NCI-H1417 treated with DMSO at 0.1 percent for 48 hours (cell line): ENCODE measurements at regions not wholly inside any gene's neighbourhood (a gene's known extent, or its start where the extent isn't known, plus 50 kb on each side); places are given as distances from the start of the nearest gene placed in this dataset.
"Not testable (repeated sequence)": the region's sequence is repeated elsewhere in the genome, so short reads cannot be mapped to it uniquely, and the experiment has no call there.

Source experiments
- DNase-seq: peaks from one replicate; lab custom pipeline; 2025; lab: John Stamatoyannopoulos, UW

DNA sequence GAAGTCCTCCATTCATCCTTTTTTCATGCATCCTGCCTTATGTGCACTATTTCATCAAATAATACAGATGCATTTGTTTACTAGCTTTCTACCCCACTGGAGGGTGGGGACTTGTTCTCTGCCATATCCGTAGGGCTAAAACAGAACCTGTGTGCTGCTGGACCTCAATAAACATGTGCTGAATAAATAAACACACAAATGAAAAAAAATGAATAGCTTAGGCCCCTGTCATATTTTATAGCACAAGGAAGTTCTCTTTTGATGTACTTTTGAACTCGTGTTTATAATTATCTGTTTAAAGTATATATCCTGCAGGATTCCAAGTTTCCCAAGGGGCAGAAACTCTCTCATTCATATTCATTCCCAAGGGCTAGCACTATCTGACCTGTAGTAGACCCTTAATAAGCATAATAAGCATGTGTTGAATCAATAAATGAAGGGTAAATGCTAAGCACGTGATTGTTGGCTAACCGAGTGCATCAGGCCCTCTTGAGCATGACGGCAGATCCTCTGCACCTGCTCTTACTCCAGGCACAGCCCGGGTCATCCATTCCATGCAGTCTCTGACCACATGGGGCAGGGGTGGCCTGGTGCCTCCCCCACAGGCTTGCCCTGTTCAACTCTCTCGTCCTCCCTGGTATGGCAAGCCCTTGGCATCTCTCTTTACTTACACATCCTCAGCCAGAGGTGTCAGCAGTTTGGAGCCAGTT lies 474.1 kb upstream of the ZMIZ1 start:
- DNase-seq: peak; percentile 36

DNA sequence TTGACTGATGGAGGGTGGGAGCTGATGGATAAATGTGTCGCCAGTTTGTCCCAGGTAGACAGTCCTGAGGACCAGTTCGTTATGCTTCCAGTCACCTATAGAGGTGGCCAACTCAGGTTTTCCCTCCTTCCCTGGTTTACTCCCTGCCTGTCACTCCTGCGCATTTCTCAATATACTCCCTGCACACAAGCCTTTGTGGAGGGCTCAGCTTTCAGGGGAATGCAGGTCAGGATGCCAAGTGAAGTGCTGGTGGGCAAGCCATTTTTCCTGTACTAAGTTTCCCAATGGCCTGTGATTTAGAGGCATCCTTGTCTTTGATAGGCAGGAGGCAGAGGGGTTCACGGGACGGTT lies 473.5 kb upstream of the ZMIZ1 start:
- DNase-seq: no peak

DNA sequence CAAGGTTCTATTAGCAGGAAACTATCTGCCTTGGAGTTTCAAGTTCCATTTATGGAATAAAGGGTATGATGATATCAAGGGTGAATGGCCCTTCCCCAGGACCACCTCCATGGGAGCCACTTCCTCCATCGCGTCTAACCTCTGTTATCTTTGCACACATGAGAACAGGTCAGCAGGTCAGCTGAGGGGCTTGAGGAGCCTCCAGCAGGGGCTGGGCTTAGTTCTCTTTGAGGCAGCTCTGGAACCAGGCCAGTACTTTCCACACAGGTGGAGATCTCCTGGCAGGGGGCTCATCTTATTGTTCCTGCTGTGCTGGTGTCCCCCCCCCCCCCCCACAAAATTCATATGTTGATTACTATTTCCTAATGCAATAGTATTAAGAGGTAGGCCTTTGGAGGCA lies 472.2 kb upstream of the ZMIZ1 start:
- DNase-seq: no peak

DNA sequence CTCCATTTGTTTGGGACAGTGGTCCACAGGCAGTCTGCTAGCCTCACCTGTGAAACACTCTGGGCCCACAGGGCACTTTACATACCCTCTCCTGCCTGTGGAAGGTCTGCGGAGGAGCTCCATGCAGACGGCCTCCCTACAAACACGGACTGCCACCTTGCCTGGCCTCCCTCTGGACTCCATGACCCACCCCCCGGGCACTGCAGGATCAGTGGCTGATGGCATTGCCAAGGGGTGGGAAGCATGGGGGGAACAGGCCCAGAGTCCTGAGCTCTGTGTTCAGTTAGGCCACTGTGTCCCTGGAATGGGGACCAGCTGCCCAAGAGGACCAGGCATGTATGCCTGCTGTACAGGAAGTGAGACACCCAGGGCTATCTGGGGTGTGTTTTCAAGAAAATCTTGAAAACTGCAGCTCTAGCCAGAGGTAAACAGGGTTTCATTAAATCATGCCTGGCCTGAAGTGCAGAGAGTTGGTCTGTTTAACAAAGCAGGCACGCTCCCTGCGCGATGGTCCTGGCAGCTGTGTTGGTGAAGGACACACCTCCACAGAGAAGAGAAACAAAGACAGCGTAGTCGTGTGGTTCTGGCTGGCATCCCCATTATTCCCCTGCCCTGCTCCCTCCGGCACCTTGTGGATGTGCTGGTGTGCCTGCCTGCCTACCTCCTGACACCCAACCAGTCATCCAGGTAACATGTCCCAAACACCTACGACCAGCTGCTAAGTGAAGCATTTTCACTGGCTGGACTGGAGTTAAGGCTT lies 470.8 kb upstream of the ZMIZ1 start:
- DNase-seq: no peak

DNA sequence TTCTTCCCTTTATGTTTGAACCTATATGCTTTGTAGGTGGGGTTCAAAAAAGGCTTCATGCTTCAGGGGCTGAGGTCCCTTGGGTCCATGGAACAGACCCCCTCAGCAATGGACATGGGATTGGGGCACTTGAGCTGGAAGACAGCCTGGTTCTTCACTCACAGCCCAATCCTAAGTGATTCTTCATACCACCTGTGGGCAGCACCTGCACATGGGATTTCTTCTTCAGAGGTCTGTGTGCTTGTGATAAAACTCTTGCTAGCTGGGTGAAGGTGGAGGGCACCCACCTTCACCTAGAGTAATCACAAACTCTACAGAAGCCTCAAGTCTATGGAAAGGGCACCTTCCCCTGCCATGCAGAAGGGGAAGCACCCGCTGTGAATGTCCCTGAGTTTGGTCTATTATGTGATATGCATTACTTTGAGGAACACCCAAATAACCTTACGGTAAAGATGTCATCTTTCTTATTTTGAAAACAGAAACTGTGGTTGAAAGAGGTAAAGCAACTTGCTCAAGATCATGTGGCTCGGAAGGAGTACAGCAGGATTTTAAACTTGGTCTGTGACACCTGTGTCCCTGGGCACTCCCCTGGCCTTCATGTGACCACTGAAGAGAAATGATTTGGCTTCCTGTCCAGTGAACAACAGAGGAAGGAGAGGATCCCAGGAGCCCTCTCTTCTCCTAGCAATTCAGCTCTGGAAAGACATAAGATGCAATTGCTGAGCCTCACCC lies 469.5 kb upstream of the ZMIZ1 start:
- no peak for DNase-seq

DNA sequence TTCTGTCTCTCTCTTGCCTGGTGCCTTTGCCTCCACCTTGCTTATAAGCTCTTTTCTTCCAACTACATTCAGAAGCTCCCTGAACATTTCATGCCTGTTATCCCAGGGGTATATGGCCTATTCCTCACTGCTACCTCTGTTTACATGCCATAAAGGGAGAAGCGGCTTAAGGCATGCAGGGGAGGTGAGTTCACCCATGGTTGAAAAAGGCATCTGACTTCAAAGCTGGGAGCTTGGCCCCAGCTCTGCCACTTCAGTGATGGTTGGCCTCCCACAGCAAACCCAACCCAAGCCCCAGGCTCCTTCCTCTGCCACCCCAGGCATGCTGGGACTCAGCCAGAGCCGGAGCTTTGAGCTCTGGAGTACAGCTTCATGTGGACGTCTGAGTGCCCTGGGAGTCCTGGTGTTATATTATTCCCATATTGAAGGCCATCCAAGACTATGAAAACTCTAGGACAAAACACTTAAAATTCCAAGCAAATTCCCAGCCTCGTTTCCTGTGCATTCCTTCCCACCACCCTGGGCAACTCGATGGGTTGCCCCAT lies 468.6 kb upstream of the ZMIZ1 start:
- no peak for DNase-seq

DNA sequence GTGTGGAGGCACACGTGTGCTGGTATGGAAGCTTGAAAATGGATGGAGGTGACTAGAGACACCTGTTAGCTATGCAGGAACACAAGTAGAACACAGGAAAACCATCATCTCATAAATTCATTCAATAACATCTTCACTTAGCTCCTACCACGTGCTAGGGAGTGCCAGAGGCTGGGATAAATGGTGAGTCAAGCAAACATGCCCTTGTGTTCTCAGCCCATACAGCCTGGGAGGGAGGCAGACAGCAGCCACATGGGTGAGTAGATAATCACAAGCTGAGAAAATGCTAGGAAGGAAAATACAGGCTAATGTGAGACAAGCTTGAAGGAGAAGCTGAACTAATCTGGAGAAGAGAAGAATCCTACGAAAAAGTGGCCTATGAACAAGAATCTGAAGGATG lies 468.0 kb upstream of the ZMIZ1 start:
- DNase-seq: no peak

DNA sequence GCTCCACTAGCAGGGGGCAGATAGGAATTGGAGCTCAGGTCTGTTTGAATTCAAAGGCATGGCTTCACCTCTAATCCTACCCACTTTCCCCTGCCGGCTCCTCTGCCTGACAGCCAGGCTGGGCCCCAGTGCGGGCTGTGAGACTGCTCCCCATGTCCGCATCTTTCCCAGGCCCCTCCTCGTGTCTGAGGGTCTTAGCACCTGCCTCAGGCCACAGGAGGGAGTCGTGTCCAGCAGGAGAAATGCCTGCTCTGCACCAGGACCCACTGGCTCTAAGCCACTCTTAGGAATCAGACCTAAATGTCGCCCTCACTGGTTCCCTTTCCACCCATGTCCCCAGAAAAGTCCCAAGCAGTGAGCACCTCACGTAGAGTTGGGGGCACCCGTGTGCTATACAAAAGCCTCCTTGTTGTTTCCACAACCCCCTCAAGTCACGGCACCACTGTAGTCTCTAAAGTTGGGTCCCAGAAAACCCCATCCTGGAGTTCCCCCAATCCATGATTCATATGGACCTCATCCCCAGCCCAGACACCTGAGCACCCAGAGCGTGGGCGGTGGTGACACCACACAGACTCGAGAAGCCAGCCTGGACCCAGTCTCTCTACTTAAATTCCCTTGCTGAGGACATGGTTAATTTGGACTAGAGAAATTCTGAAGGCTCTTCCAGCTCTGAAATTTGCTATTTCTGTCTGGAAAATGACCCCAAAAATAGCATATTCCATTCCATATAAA lies 466.4 kb upstream of the ZMIZ1 start:
- no peak for DNase-seq

DNA sequence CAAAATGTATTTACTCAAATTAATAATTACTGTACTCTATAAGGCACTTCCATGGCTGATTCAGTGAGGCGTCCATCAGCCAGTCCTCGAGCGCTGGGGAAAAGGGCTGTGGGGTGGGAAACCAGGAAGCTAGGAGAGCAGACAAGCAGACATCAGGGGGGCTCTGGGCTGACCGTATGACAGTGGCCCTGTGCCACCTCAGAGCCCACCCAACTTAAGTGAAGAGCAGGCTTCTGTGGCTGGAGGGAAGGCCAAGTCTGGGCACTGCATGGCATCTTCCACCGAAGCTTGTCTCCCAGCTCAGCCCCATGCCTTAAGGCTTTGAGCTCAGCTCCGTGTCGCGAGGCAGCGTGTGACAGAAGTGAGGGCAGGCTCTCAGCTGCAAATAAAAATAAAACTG lies 464.5 kb upstream of the ZMIZ1 start:
- no peak for DNase-seq

DNA sequence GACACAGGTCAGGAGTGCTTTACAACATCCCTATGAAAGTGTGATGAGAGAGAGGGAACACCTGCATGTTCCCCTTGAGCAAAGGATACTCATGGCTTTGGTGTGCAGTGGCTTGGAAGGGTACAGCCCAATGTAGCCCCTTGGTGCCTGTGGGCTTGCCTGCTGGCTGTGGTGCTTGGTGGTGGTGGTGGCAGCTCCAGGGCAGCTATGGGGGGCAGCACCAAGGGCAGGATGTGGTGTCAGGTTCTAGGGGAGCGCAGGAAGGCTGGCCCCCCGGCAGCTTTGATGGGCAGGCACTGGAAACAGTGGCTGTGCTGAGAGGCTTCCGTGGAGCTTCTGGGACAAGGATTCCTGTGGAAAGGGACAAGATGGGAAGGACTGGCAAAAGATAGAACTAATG lies 464.0 kb upstream of the ZMIZ1 start:
- DNase-seq: no peak

DNA sequence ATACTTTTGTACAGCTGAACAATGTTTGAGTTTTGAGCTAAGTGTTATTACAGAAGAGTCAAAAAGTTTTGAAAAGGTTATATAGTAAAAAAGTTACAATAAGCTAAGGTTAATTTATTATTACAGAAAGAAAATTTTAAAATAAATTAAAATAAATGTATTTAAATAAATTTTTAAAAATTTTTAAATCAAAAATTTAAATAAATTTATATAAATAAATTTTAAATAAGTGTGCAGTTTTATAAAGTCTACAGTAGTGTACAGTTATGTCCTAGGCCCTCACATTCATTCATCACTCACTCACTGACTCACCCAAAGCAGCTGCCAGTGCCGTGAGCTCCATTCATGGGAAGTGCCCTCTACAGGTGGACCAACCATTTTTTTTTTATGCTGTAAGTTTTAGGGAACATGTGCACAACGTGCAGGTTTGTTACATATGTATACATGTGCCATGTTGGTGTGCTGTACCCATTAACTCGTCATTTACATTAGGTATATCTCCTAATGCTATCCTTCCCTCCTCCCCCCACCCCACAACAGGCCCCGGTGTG lies 462.9 kb upstream of the ZMIZ1 start:
- no peak for DNase-seq

DNA sequence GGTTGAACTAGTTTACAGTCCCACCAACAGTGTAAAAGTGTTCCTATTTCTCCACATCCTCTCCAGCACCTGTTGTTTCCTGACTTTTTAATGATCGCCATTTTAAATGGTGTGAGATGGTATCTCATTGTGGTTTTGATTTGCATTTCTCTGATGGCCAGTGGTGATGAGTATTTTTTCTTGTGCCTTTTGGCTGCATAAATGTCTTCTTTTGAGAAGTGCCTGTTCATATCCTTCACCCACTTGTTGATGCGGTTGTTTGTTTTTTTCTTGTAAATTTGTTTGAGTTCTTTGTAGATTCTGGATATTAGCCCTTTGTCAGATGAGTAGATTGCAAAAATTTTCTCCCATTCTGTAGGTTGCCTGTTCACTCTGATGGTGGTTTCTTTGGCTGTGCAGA lies 462.0 kb upstream of the ZMIZ1 start:
- DNase-seq: not testable (repeated sequence)

DNA sequence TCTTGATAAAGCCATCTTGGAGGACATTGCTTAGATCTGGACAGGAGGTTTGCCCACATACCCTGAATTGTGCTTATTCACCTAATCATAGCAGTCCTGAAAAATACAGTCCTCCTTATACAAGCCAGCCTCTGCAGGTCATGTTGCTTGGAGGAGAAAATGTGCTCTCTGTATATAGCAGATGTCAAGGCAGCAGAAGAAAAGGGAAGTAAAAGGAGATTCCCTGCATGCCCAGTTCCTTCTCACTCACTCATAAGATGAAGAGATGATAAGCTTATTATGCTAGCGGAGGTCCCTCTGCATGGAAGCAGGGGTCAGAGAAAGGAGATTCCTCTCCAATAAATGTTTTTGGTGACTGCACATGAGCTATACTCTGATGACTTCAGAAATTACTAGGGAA lies 458.8 kb upstream of the ZMIZ1 start:
- DNase-seq: no peak

DNA sequence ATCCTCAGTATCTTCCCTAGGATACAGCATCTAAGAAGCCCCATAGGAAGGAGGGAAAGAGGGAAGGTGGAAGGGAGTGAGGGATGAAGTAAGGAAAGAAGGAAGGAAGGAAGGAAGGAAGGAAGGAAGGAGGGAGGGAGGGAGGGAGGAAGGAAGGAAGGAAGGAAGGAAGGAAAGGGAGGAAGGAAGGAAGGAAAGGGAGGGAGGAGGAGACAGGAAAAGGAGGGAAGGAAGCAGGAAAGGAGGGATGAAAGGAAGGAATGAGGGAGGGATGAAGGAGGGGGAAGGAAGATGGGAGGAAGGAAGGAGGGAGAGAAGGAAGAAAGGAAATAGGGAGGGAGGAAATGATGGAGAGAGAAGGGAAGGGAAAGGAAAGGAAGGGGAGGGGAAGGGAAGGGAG lies 455.6 kb upstream of the ZMIZ1 start:
- no peak for DNase-seq

DNA sequence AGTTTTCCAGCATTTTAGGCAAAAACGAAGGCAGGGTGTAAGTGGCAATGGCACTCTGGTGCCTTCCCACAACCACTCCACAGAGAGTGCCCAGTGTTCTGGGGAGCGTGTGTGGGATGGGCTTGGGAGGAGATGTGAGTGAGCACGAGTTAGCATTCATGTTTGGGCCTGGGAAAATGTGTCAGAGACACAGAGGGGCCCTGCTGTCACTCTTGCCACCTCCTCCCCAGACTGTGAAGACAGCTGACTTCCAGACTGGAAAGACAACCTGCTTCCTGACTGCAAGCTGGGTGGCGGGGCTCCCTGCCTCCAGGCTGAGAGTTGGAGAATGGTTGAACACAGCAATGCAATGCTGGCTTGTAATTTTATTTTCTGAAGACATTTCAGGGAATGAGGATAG lies 454.5 kb upstream of the ZMIZ1 start:
- no peak for DNase-seq

DNA sequence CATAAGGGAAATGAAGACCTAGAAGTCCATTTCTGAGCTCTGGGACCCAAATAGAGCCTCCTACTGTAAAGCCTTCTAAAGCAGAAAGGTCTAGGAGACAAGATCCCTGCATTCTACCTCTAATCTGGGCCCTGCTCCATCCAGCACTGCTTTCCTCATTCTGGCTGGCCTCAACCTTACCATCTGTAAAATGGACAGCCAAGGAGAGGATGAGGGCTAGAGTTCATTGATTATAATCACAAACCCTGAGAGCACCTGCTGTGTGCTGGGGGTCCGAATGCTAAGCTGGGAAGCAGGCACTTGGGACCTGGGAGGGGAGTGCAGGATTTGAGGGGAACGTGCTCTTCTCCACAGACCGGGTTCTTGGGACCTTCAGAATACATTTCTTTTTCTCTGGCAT lies 454.0 kb upstream of the ZMIZ1 start:
- DNase-seq: no peak

DNA sequence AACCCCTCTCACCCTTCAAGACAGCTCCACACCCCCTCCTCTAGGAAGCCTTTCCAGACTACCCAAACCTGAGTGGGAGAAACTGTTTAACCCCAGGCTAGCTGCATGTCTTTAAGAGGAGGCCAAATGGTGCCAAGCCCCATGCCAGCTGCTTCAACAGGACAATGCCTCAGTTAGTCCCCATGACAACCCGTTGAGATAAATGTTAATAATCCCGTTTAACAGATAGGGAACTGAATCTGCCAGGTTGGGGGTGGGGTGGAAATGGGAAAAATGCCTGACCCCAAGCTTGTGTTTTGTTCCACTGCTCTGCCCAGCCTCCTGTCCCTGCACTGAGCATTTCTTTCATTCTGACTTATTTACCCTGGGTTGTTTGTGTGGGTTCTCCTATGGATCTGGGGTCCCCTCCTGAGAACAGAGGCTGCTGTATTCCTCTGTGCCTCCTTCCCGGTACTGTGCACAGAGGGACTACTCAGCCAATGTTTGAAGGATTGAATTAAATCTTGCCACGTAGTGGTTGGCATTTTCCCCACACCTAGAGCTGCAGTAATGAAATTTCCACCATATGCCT lies 452.6 kb upstream of the ZMIZ1 start:
- no peak for DNase-seq

DNA sequence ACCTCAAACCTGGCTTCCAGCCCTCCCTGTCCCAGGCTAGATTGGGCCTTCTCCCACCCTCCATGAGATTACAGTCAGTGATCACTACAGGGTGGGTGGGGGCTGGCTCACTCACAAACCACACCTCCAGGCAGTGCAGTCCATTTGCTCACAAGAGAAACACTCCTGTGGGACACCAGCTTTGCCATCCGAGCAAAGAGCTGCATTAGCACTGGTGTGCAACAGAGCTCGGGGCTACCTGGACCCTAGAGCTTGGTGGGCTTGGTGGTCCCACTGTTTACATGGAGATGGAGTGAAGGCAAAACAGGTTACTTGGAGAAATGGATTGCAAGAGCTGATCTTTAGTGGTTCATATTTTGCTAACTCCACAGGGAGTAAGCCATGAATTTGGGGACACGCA lies 451.7 kb upstream of the ZMIZ1 start:
- DNase-seq: no peak

DNA sequence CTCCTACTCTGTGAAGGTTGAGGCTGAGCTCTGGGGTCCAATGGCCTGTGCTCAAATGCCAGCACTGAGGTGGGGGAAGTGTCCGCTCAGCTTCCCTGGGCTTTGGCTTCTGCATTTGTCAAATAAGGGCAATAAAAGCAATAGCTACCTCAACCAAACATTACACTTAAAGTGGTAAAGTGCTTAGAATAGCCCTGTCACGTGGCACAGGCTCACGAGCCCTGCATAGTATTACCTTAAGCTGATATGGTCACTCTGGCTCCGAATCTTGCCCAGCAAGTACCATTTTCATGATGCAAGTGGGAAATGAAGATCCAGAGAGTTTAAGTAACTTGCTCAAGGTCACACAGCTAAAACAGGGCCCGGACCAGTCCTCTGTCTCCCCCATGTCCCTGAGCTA lies 451.1 kb upstream of the ZMIZ1 start:
- no peak for DNase-seq

DNA sequence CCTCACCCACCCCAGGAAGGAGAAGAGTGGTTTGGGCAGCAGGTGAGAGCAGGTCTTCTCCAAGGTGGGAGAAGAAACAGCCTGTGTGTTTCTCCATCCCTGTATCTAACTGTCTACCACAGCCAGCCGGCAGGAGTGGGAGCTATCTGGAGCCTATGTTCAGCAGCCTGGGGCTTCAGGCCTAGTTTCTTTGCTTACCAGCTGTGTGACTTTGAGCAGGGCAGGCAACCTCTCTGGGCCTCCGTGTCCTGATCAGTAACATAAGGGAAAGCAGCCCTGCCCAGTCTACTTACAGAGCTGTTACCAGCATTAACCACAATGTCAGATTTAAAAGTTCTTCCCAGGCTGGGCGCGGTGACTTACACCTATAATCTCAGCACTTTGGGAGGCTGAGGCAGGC lies 450.7 kb upstream of the ZMIZ1 start:
- no peak for DNase-seq

DNA sequence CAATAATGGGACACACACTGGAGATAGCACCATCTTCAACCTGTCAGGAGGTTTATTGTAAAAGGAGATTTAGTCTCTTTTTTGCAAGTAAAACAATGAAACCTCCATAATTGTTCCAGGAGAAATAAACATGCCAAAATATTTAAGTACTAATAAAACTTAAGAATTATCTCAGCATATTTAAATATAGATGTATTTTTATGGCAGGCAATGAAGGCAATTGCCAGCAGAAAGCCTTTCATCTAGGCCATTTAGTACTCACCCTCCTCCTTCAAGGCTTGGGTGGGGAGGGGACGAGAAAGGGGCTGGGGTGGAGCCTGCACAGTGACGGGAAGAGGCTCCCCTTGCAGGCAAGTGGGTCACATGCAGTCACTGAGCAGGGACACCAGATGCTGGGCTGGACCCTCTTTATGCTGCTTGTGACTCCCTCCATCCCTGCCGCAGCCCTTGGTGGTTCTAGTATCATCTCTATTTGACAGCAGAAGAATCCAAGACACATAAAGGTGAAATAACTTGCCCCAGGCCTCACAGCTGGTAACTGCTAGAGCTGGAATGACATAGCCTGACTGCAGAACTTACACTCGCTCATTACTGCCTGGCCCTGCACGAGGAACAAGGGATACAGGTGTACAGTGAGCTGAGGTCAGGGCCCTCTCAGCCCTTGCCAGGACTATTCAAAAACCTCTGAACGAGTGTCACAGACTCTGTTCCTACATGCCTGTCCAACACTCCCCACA lies 449.5 kb upstream of the ZMIZ1 start:
- no peak for DNase-seq
